ENCODE measurements at regions not wholly inside any gene's neighbourhood (a gene's known extent, or its start where the extent isn't known, plus 50 kb on each side); places are given as distances from the start of the nearest gene placed in this dataset.

GRCh38 chr7:91408388-91409154 is 144.3 kb downstream of the FZD1 start:
- CTCF ChIA-PET = no interaction called here
- H3K27ac ChIP-seq (ENCODE audit: low read length) = no peak overlapping the region
- H3K36me3 Mint-ChIP-seq = no peaks in the 10 kb centered on the region
- H3K27ac Mint-ChIP-seq = no peak overlapping the region
- POLR2A ChIA-PET = no interaction called here
- ATAC-seq (replicated peaks in 1 of 4) (no peak), DNase-seq (no peak)
- H3K4me1 ChIP-seq (ENCODE audit: control insufficient read depth in 1 of 2, extremely low read depth in 1 of 2, insufficient read depth in 2 of 2, low read length in 2 of 2) = no peaks in the 10 kb centered on the region
- 40% methylated on average over 1 of the region's 5 CpGs for WGBS (ENCODE audit: insufficient coverage)
- no peaks in the 10 kb centered on the region for H3K9me3 ChIP-seq
- H3K4me1 Mint-ChIP-seq = no peaks in the 10 kb centered on the region
- no peaks in the 10 kb centered on the region for H3K36me3 ChIP-seq (ENCODE audit: control insufficient read depth in 2 of 2, extremely low read depth in 1 of 2, insufficient read depth in 1 of 2, low read length in 1 of 2)
- peaks cover 0 to 3% (median 0%) of the 10 kb centered on the region in 3 donors for H3K9me3 Mint-ChIP-seq
- no peaks in the 10 kb centered on the region for H3K27me3 ChIP-seq (replicated peaks in 1 of 2; ENCODE audit: control insufficient read depth in 2 of 2, extremely low read depth in 1 of 2, insufficient read depth in 2 of 2, low read length in 1 of 2)
- peaks cover 0 to 7% of the 10 kb centered on the region in 2 donors for H3K27me3 Mint-ChIP-seq
- no peak overlapping the region for H3K4me3 ChIP-seq (ENCODE audit: control insufficient read depth in 1 of 2, extremely low read depth in 1 of 2, low read length in 1 of 2)
- no peak overlapping the region for H3K4me3 Mint-ChIP-seq

GRCh38 chr7:91411060-91411459 is 146.8 kb downstream of the FZD1 start:
- DNase-seq = no peak
- no peaks in the 10 kb centered on the region for H3K27me3 ChIP-seq (replicated peaks in 1 of 2; ENCODE audit: control insufficient read depth in 2 of 2, extremely low read depth in 1 of 2, insufficient read depth in 2 of 2, low read length in 1 of 2)
- H3K27ac ChIP-seq (ENCODE audit: low read length) = no peak overlapping the region
- H3K27ac Mint-ChIP-seq = no peak overlapping the region
- no peaks in the 10 kb centered on the region for H3K36me3 ChIP-seq (ENCODE audit: control insufficient read depth in 2 of 2, extremely low read depth in 1 of 2, insufficient read depth in 1 of 2, low read length in 1 of 2)
- peaks cover 0 to 7% of the 10 kb centered on the region in 2 donors for H3K27me3 Mint-ChIP-seq
- H3K4me3 Mint-ChIP-seq = no peak overlapping the region
- WGBS (ENCODE audit: insufficient coverage) = 56% methylated on average over 3 of the region's 4 CpGs
- H3K9me3 ChIP-seq = no peaks in the 10 kb centered on the region
- H3K4me1 ChIP-seq (ENCODE audit: control insufficient read depth in 1 of 2, extremely low read depth in 1 of 2, insufficient read depth in 2 of 2, low read length in 2 of 2) = no peaks in the 10 kb centered on the region
- no peak overlapping the region for H3K4me3 ChIP-seq (ENCODE audit: control insufficient read depth in 1 of 2, extremely low read depth in 1 of 2, low read length in 1 of 2)
- no peak for ATAC-seq (replicated peaks in 1 of 4)
- no peaks in the 10 kb centered on the region for H3K36me3 Mint-ChIP-seq
- ChIA-PET POLR2A (no interaction called here), CTCF (no interaction called here)
- no peaks in the 10 kb centered on the region for H3K4me1 Mint-ChIP-seq
- H3K9me3 Mint-ChIP-seq = no peaks in the 10 kb centered on the region

GRCh38 chr7:91412298-91412697 is 148.1 kb downstream of the FZD1 start:
- DNase-seq (no peak), ATAC-seq (replicated peaks in 1 of 4) (no peak)
- Histone ChIP-seq H3K27me3 (replicated peaks in 1 of 2; ENCODE audit: control insufficient read depth in 2 of 2, extremely low read depth in 1 of 2, insufficient read depth in 2 of 2, low read length in 1 of 2) (no peaks in the 10 kb centered on the region), H3K27ac (ENCODE audit: low read length) (no peak overlapping the region), H3K9me3 (no peaks in the 10 kb centered on the region), H3K4me1 (ENCODE audit: control insufficient read depth in 1 of 2, extremely low read depth in 1 of 2, insufficient read depth in 2 of 2, low read length in 2 of 2) (no peaks in the 10 kb centered on the region), H3K4me3 (ENCODE audit: control insufficient read depth in 1 of 2, extremely low read depth in 1 of 2, low read length in 1 of 2) (no peak overlapping the region), H3K36me3 (ENCODE audit: control insufficient read depth in 2 of 2, extremely low read depth in 1 of 2, insufficient read depth in 1 of 2, low read length in 1 of 2) (no peaks in the 10 kb centered on the region)
- ChIA-PET POLR2A (no interaction called here), CTCF (no interaction called here)
- Mint-ChIP-seq H3K27me3 (peaks cover 0 to 7% of the 10 kb centered on the region in 2 donors), H3K36me3 (no peaks in the 10 kb centered on the region), H3K4me1 (no peaks in the 10 kb centered on the region), H3K9me3 (no peaks in the 10 kb centered on the region), H3K27ac (no peak overlapping the region), H3K4me3 (no peak overlapping the region)
- WGBS (ENCODE audit: insufficient coverage) = no CpG with 5 or more reads among the region's 2 CpGs

- H3K27me3 Mint-ChIP-seq = peaks cover 0 to 10% of the 10 kb centered on the region in 2 donors
- no CpG with 5 or more reads among the region's 2 CpGs for WGBS (ENCODE audit: insufficient coverage)
- H3K4me1 Mint-ChIP-seq = no peaks in the 10 kb centered on the region
- ATAC-seq (replicated peaks in 1 of 4) (no peak), DNase-seq (no peak)
- H3K4me3 Mint-ChIP-seq = no peak overlapping the region
- H3K9me3 Mint-ChIP-seq = no peaks in the 10 kb centered on the region
- no peaks in the 10 kb centered on the region for H3K27me3 ChIP-seq (replicated peaks in 1 of 2; ENCODE audit: control insufficient read depth in 2 of 2, extremely low read depth in 1 of 2, insufficient read depth in 2 of 2, low read length in 1 of 2)
- no peak overlapping the region for H3K27ac ChIP-seq (ENCODE audit: low read length)
- H3K4me3 ChIP-seq (ENCODE audit: control insufficient read depth in 1 of 2, extremely low read depth in 1 of 2, low read length in 1 of 2) = no peak overlapping the region
- no peaks in the 10 kb centered on the region for H3K9me3 ChIP-seq
- ChIA-PET CTCF (no interaction called here), POLR2A (no interaction called here)
- no peaks in the 10 kb centered on the region for H3K36me3 Mint-ChIP-seq
- H3K36me3 ChIP-seq (ENCODE audit: control insufficient read depth in 2 of 2, extremely low read depth in 1 of 2, insufficient read depth in 1 of 2, low read length in 1 of 2) = no peaks in the 10 kb centered on the region
- no peak overlapping the region for H3K27ac Mint-ChIP-seq
- H3K4me1 ChIP-seq (ENCODE audit: control insufficient read depth in 1 of 2, extremely low read depth in 1 of 2, insufficient read depth in 2 of 2, low read length in 2 of 2) = no peaks in the 10 kb centered on the region
Observed at GRCh38 chr7:91414734-91415133, 150.5 kb downstream of the FZD1 start.

GRCh38 chr7:91416155-91416865 is 152.1 kb downstream of the FZD1 start:
- Mint-ChIP-seq H3K36me3 (no peaks in the 10 kb centered on the region), H3K9me3 (no peaks in the 10 kb centered on the region), H3K4me3 (no peak overlapping the region), H3K4me1 (no peaks in the 10 kb centered on the region), H3K27ac (no peak overlapping the region), H3K27me3 (peaks cover 0 to 4% of the 10 kb centered on the region in 2 donors)
- no peaks in the 10 kb centered on the region for H3K27me3 ChIP-seq (replicated peaks in 1 of 2; ENCODE audit: control insufficient read depth in 2 of 2, extremely low read depth in 1 of 2, insufficient read depth in 2 of 2, low read length in 1 of 2)
- ChIA-PET POLR2A (no interaction called here), CTCF (no interaction called here)
- H3K4me1 ChIP-seq (ENCODE audit: control insufficient read depth in 1 of 2, extremely low read depth in 1 of 2, insufficient read depth in 2 of 2, low read length in 2 of 2) = no peaks in the 10 kb centered on the region
- 72% methylated on average over 2 of the region's 4 CpGs for WGBS (ENCODE audit: insufficient coverage)
- H3K9me3 ChIP-seq = no peaks in the 10 kb centered on the region
- no peak for ATAC-seq (replicated peaks in 1 of 4)
- DNase-seq = no peak
- H3K4me3 ChIP-seq (ENCODE audit: control insufficient read depth in 1 of 2, extremely low read depth in 1 of 2, low read length in 1 of 2) = no peak overlapping the region
- H3K27ac ChIP-seq (ENCODE audit: low read length) = no peak overlapping the region
- no peaks in the 10 kb centered on the region for H3K36me3 ChIP-seq (ENCODE audit: control insufficient read depth in 2 of 2, extremely low read depth in 1 of 2, insufficient read depth in 1 of 2, low read length in 1 of 2)

- no peak for ATAC-seq (replicated peaks in 1 of 4)
- POLR2A ChIA-PET = no interaction called here
- no peak overlapping the region for H3K4me3 Mint-ChIP-seq
- H3K9me3 ChIP-seq = no peaks in the 10 kb centered on the region
- no peaks in the 10 kb centered on the region for H3K36me3 ChIP-seq (ENCODE audit: control insufficient read depth in 2 of 2, extremely low read depth in 1 of 2, insufficient read depth in 1 of 2, low read length in 1 of 2)
- H3K4me1 Mint-ChIP-seq = no peaks in the 10 kb centered on the region
- H3K9me3 Mint-ChIP-seq = no peaks in the 10 kb centered on the region
- no peak overlapping the region for H3K4me3 ChIP-seq (ENCODE audit: control insufficient read depth in 1 of 2, extremely low read depth in 1 of 2, low read length in 1 of 2)
- CTCF ChIA-PET = no interaction called here
- H3K4me1 ChIP-seq (ENCODE audit: control insufficient read depth in 1 of 2, extremely low read depth in 1 of 2, insufficient read depth in 2 of 2, low read length in 2 of 2) = no peaks in the 10 kb centered on the region
- peaks cover 0 to 4% of the 10 kb centered on the region in 2 donors for H3K27me3 Mint-ChIP-seq
- no peak overlapping the region for H3K27ac Mint-ChIP-seq
- no peak overlapping the region for H3K27ac ChIP-seq (ENCODE audit: low read length)
- WGBS (ENCODE audit: insufficient coverage) = no CpG with 5 or more reads among the region's 4 CpGs
- no peaks in the 10 kb centered on the region for H3K27me3 ChIP-seq (replicated peaks in 1 of 2; ENCODE audit: control insufficient read depth in 2 of 2, extremely low read depth in 1 of 2, insufficient read depth in 2 of 2, low read length in 1 of 2)
- no peak for DNase-seq
- H3K36me3 Mint-ChIP-seq = no peaks in the 10 kb centered on the region
Observed at GRCh38 chr7:91420606-91421005, 156.4 kb downstream of the FZD1 start.
